ENCODE measurements at regions not wholly inside any gene's neighbourhood (a gene's known extent, or its start where the extent isn't known, plus 50 kb on each side); places are given as distances from the start of the nearest gene placed in this dataset.

- no peak overlapping the region for H3K9ac ChIP-seq (ENCODE audit: control insufficient read depth, extremely low read depth, insufficient read depth, low read length)
- no peaks in the 10 kb centered on the region for H3K9me1 ChIP-seq (ENCODE audit: control insufficient read depth, extremely low read depth, insufficient read depth, low read length)
- H3K36me3 ChIP-seq (ENCODE audit: control insufficient read depth in 2 of 2, extremely low read depth in 1 of 2, insufficient read depth in 2 of 2, low read length in 2 of 2), result no peaks in the 10 kb centered on the region
- no peaks in the 10 kb centered on the region for H3K27me3 ChIP-seq (ENCODE audit: control insufficient read depth, extremely low read depth, insufficient read depth, low read length)
- H3K27ac ChIP-seq (ENCODE audit: control insufficient read depth, insufficient read depth, low read length), result no peak overlapping the region
- H3K4me3 ChIP-seq (ENCODE audit: control insufficient read depth in 2 of 3, extremely low read depth in 1 of 3, insufficient read depth in 2 of 3, low read depth in 1 of 3, low read length in 3 of 3), result no peak overlapping the region
- FAIRE-seq (no peak), DNase-seq (ENCODE audit: low read depth, low spot score) (no peak)
- dilution Hi-C loops (cut with MboI; ENCODE audit: extremely low pct_ligation_motif_present, low sequenced_read_pairs), result no loop called here
- no peaks in the 10 kb centered on the region for H3K79me2 ChIP-seq (ENCODE audit: control insufficient read depth, insufficient read depth, low read length)
- no peaks in the 10 kb centered on the region for H3K9me3 ChIP-seq (ENCODE audit: control insufficient read depth, low read depth, low read length)
- no peak overlapping the region for H2AFZ ChIP-seq (ENCODE audit: control insufficient read depth, low read length)
- TF ChIP-seq EZH2 (IDR thresholded peaks at IDR 0.05; ENCODE audit: low read length), result no peak
- no peak for TF ChIP-seq CTCF (optimal IDR thresholded peaks at IDR 0.05 in 1 of 3, IDR thresholded peaks at IDR 0.05 in 1 of 3, conservative IDR thresholded peaks at IDR 0.05 in 1 of 3; ENCODE audit: extremely low read depth in 1 of 3, insufficient read depth in 2 of 3, low read length in 3 of 3)
- H3K4me1 ChIP-seq (ENCODE audit: control insufficient read depth, extremely low read depth, insufficient read depth, low read length), result peaks cover 5% of the 10 kb centered on the region
- no peaks in the 10 kb centered on the region for H4K20me1 ChIP-seq (ENCODE audit: control insufficient read depth, extremely low read depth, insufficient read depth, low read length)
- no peak overlapping the region for H3K4me2 ChIP-seq (ENCODE audit: control insufficient read depth, extremely low read depth, insufficient read depth, low read depth, low read length)
Observed at GRCh38 chr11:45062974-45063635, 83.3 kb upstream of the PRDM11 start.

DNA sequence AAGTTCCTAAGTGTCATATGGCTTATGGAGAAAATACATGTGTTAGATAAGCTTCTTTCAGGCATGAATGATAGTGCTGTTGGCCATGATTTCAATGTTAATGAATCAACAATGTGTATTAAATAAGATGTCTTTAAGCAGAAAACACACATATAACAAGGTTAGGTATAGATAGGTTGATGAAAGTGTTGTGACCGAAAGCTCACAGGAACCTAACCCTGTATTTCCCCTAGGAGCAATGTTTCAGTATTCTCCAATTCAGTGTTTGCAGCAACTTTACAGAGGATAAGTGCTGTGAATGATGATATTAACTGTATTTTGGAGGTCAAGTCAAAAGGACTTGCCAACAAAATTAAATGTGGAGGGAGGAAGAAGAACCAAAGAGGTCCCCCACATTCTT is 82.8 kb upstream of the PRDM11 start:
- no peak overlapping the region for H3K4me3 ChIP-seq (ENCODE audit: control insufficient read depth in 2 of 3, extremely low read depth in 1 of 3, insufficient read depth in 2 of 3, low read depth in 1 of 3, low read length in 3 of 3)
- TF ChIP-seq CTCF (optimal IDR thresholded peaks at IDR 0.05 in 1 of 3, IDR thresholded peaks at IDR 0.05 in 1 of 3, conservative IDR thresholded peaks at IDR 0.05 in 1 of 3; ENCODE audit: extremely low read depth in 1 of 3, insufficient read depth in 2 of 3, low read length in 3 of 3) (no peak), EZH2 (IDR thresholded peaks at IDR 0.05; ENCODE audit: low read length) (no peak)
- dilution Hi-C loops (cut with MboI; ENCODE audit: extremely low pct_ligation_motif_present, low sequenced_read_pairs), result no loop called here
- H3K9me1 ChIP-seq (ENCODE audit: control insufficient read depth, extremely low read depth, insufficient read depth, low read length), result no peaks in the 10 kb centered on the region
- H3K9ac ChIP-seq (ENCODE audit: control insufficient read depth, extremely low read depth, insufficient read depth, low read length), result no peak overlapping the region
- H3K4me2 ChIP-seq (ENCODE audit: control insufficient read depth, extremely low read depth, insufficient read depth, low read depth, low read length), result no peak overlapping the region
- H3K4me1 ChIP-seq (ENCODE audit: control insufficient read depth, extremely low read depth, insufficient read depth, low read length), result peaks cover 5% of the 10 kb centered on the region
- H4K20me1 ChIP-seq (ENCODE audit: control insufficient read depth, extremely low read depth, insufficient read depth, low read length), result no peaks in the 10 kb centered on the region
- no peak overlapping the region for H2AFZ ChIP-seq (ENCODE audit: control insufficient read depth, low read length)
- DNase-seq (ENCODE audit: low read depth, low spot score), result no peak
- no peaks in the 10 kb centered on the region for H3K79me2 ChIP-seq (ENCODE audit: control insufficient read depth, insufficient read depth, low read length)
- no peaks in the 10 kb centered on the region for H3K27me3 ChIP-seq (ENCODE audit: control insufficient read depth, extremely low read depth, insufficient read depth, low read length)
- H3K36me3 ChIP-seq (ENCODE audit: control insufficient read depth in 2 of 2, extremely low read depth in 1 of 2, insufficient read depth in 2 of 2, low read length in 2 of 2), result no peaks in the 10 kb centered on the region
- FAIRE-seq, result no peak
- H3K9me3 ChIP-seq (ENCODE audit: control insufficient read depth, low read depth, low read length), result no peaks in the 10 kb centered on the region
- no peak overlapping the region for H3K27ac ChIP-seq (ENCODE audit: control insufficient read depth, insufficient read depth, low read length)
